ENCODE measurements at regions not wholly inside any gene's neighbourhood (a gene's known extent, or its start where the extent isn't known, plus 50 kb on each side); places are given as distances from the start of the nearest gene placed in this dataset.

- no peak for DNase-seq (ENCODE audit: low spot score)
Measured at GRCh38 chr21:20646431-20647165, 351.6 kb upstream of the NCAM2 start.

GRCh38 chr21:20647607-20648006, 350.6 kb upstream of the NCAM2 start:
- no peak for DNase-seq (ENCODE audit: low spot score)

DNA sequence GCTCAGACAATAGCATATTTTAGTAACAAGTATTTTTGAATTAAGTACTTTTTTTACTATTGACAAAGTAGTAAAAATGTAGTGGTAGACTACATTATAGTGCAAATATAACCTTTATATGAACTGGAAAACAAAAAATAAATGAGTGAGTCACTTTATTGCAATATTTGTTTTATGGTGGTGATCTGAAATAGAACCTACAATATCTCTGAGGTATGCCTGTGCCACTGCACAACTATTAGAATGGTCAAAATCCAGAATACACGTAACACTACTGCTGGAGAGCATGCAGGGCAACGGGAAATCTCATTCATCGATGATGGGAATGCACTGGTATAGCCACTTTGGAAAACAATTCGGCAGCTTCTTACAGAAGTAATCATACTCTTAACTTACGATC, 349.0 kb upstream of the NCAM2 start:
- no peak for DNase-seq (ENCODE audit: low spot score)

GRCh38 chr21:20652846-20653245, 345.4 kb upstream of the NCAM2 start:
- no peak for DNase-seq (ENCODE audit: low spot score)

DNA sequence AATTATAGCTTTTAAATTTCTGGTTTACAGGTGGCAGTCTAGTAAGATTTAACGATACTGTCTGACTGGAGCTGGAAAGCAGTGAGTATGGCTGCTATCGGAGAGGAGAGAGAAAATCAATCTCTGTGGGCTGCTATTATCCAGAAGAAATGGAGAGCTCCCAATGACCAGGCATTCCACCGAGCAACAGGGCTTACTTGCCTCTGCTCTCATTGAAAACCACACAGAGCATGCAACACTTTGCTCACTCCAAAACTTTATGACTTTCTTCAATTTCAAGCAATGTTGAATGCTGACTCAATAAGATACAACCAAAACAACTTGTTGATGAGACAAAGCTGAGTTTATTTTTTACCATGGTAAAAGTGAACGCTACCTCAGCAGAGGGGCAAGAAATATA, 337.0 kb upstream of the NCAM2 start:
- DNase-seq (ENCODE audit: low spot score): no peak

GRCh38 chr21:20661745-20662422, 336.3 kb upstream of the NCAM2 start:
- DNase-seq (ENCODE audit: low spot score): no peak

DNA sequence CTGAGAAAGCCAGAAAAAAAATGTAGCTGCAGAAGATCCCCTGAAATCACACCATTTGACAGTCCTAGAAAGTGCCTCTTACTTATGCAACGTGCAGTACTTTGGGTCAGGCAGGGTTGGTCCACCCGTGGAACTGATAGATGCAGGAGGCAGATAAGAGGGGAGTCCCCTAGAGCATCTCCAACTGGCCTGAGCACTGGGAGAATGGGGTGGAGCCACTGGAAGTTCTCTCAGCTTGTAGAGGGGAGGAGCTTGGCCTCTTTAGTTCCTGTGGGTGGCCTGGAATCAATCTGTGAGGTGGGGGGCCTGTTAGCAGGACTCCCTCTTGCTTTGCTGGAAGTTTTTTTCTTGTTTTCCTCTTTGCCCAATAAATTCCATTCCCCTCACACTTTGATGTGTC, 335.7 kb upstream of the NCAM2 start:
- no peak for DNase-seq (ENCODE audit: low spot score)

- no peak for DNase-seq (ENCODE audit: low spot score)
Measured at GRCh38 chr21:20667931-20668330, 330.3 kb upstream of the NCAM2 start.

DNA sequence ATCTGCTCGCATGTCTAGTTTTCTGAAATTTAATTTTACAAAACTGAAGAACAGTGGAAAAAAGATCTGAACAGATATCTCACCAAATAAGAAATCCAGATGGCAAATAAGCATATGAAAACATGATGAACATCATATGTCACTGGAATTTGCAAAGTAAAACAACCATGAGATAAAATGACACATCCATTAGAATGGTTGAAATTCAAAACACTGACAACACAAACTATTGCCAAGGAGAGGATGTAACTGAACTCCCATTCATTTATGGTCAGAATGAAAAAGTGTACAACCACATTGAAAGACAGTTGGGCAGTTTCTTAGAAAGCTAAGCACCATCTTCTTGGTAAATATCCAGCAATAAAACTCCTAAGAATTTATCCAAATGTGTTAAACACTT, 312.7 kb upstream of the NCAM2 start:
- DNase-seq (ENCODE audit: low spot score): no peak

DNA sequence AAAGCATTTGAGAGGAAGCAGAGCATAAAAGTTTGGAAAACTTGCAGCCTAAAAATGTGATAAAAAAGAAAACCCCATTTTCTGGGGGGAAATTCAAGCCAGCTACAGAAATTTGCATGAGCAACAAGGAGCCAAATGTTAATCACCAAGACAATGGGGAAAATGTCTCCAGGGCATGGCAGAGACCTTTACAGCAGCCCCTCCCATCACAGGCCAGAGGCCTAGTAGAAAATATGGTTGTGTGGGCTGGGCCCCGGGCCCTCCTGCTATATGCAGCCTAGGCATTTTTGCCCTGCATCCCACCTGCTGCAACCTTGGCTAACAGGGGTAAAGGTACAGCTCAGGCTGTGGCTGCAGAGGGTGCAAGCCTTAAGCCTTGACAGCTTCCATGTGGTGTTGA, 299.6 kb upstream of the NCAM2 start:
- no peak for DNase-seq (ENCODE audit: low spot score)

- no peak for DNase-seq (ENCODE audit: low spot score)
Measured at GRCh38 chr21:20701235-20701634, 297.0 kb upstream of the NCAM2 start.

GRCh38 chr21:20703112-20703767, 295.0 kb upstream of the NCAM2 start:
- no peak for DNase-seq (ENCODE audit: low spot score)

GRCh38 chr21:20720623-20721022, 277.6 kb upstream of the NCAM2 start:
- no peak for DNase-seq (ENCODE audit: low spot score)

- DNase-seq (ENCODE audit: low spot score): no peak
Measured at GRCh38 chr21:20721151-20721550, 277.1 kb upstream of the NCAM2 start.

GRCh38 chr21:20728691-20729090, 269.5 kb upstream of the NCAM2 start:
- no peak for DNase-seq (ENCODE audit: low spot score)

GRCh38 chr21:20729376-20729775, 268.8 kb upstream of the NCAM2 start:
- no peak for DNase-seq (ENCODE audit: low spot score)

- DNase-seq (ENCODE audit: low spot score): no peak
Measured at GRCh38 chr21:20730441-20730840, 267.8 kb upstream of the NCAM2 start.

DNA sequence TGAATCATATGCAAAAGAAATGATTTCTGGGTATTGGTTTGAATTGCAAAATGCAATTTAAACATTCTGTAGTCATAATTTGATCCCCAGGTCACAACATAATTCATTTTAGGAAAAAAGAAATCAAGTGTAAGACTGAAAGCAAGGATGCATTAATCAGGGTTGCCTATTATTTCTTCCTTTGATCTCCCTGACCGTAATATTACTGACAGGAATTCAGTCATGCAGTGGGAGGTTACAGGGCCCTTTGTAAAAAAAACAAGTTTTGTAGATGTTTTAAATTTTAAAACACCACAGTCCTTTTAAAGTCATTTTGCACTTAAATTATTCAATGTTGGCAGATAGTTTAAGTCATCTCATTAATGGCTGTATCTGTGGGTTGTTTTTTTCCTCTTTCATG, 263.0 kb upstream of the NCAM2 start:
- no peak for DNase-seq (ENCODE audit: low spot score)

DNA sequence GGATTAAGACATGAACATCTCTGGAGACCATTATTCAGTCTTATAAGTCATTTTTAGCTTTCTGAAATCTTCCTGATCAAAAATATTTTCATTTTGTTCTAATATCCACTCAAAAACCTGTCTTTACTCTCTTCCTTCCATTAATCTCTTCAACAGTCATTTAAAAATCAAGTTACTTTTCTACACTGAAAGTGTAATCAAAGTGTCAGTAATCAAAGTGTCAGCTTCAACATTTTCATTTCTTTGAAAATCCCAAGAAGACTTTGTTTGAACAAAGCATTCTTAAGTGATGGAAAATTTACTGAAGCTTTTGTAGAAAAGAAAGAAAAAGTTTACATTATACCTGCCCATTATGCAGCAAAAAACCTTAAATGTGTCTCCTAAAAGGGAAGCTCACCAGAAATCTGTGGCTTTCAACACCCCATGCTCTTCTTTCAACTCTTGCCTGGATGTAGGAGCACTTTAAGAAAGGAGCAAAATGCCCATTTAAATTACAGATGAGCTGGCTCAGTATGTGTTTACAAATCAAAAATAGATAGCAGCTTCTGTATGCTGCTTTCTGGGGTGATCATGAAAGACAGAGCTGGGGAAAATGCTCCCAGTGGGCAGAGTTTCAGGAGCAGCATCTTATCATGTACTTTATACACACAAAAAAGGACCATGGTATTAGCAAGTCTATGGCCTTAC, 260.8 kb upstream of the NCAM2 start:
- no peak for DNase-seq (ENCODE audit: low spot score)

GRCh38 chr21:20739421-20739820, 258.8 kb upstream of the NCAM2 start:
- DNase-seq (ENCODE audit: low spot score): no peak

- DNase-seq (ENCODE audit: low spot score): no peak
Measured at GRCh38 chr21:20741445-20741844, 256.8 kb upstream of the NCAM2 start.

- no peak for DNase-seq (ENCODE audit: low spot score)
Measured at GRCh38 chr21:20760221-20760620, 238.0 kb upstream of the NCAM2 start.

DNA sequence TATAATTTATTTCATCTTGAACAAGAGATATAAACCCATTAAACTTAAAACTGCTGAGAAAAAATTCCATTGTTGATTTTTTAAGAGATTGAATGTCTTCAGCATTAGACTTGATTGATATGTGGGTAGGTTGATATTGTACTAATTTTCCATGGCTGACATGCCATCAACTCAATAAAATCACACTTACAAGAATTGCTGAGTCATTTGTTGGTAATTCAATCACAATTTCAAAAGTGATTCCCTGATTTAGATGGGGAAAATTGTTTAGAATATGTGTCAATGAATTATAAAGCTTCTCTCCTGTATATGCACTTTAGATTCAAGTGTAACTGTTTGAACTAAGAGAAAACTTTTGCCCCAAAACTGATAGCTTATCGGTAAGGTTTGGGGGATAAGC, 223.5 kb upstream of the NCAM2 start:
- DNase-seq (ENCODE audit: low spot score): no peak
